ENCODE measurements at regions not wholly inside any gene's neighbourhood (a gene's known extent, or its start where the extent isn't known, plus 50 kb on each side); places are given as distances from the start of the nearest gene placed in this dataset.
A peak's percentile ranks its signal among the peaks of the same experiment; 100 is the strongest.
"Not testable (repeated sequence)": the region's sequence is repeated elsewhere in the genome, so short reads cannot be mapped to it uniquely, and the experiment has no call there.

GRCh38 chr12:89770391-89770790 is 61.8 kb upstream of the ATP2B1 start:
- no peak overlapping the region for H3K9ac ChIP-seq (ENCODE audit: low read depth in 2 of 2, low read length in 2 of 2)
- no peaks in the 10 kb centered on the region for H3K27me3 ChIP-seq
- no peak for DNase-seq
- TF ChIP-seq CTCF (IDR thresholded peaks at IDR 0.05) = no peak
- H3K4me1 ChIP-seq = no peaks in the 10 kb centered on the region
- H3K9me3 ChIP-seq = no peaks in the 10 kb centered on the region
- H3K4me3 ChIP-seq = no peak overlapping the region
- intact Hi-C loops (cut with DNase I) = no loop called here
- no peak overlapping the region for H3K27ac ChIP-seq
- no peaks in the 10 kb centered on the region for H3K36me3 ChIP-seq

GRCh38 chr12:89769483-89769818 is 60.8 kb upstream of the ATP2B1 start:
- no peak overlapping the region for H3K9ac ChIP-seq (ENCODE audit: low read depth in 2 of 2, low read length in 2 of 2)
- TF ChIP-seq CTCF (IDR thresholded peaks at IDR 0.05) = no peak
- no peaks in the 10 kb centered on the region for H3K27me3 ChIP-seq
- peak overlapping the region; percentile 8 for H3K27ac ChIP-seq
- no peak for DNase-seq
- H3K36me3 ChIP-seq = no peaks in the 10 kb centered on the region
- intact Hi-C loops (cut with DNase I) = no loop called here
- H3K9me3 ChIP-seq = no peaks in the 10 kb centered on the region
- no peak overlapping the region for H3K4me3 ChIP-seq
- H3K4me1 ChIP-seq = no peaks in the 10 kb centered on the region

- H3K27ac ChIP-seq = peak overlapping the region; percentile 14
- no peaks in the 10 kb centered on the region for H3K36me3 ChIP-seq
- no peak for TF ChIP-seq CTCF (IDR thresholded peaks at IDR 0.05)
- no peaks in the 10 kb centered on the region for H3K27me3 ChIP-seq
- H3K9ac ChIP-seq (ENCODE audit: low read depth in 2 of 2, low read length in 2 of 2) = no peak overlapping the region
- H3K9me3 ChIP-seq = no peaks in the 10 kb centered on the region
- no peaks in the 10 kb centered on the region for H3K4me1 ChIP-seq
- H3K4me3 ChIP-seq = no peak overlapping the region
- DNase-seq = no peak
- intact Hi-C loops (cut with DNase I) = no loop called here
Observed at GRCh38 chr12:89768586-89769482, 60.2 kb upstream of the ATP2B1 start.

- intact Hi-C loops (cut with DNase I) = no loop called here
- Histone ChIP-seq H3K27me3 (no peaks in the 10 kb centered on the region), H3K9ac (ENCODE audit: low read depth in 2 of 2, low read length in 2 of 2) (no peak overlapping the region), H3K4me3 (no peak overlapping the region), H3K9me3 (no peaks in the 10 kb centered on the region), H3K4me1 (no peaks in the 10 kb centered on the region), H3K36me3 (no peaks in the 10 kb centered on the region), H3K27ac (no peak overlapping the region)
- no peak for TF ChIP-seq CTCF (IDR thresholded peaks at IDR 0.05)
- no peak for DNase-seq
Observed at GRCh38 chr12:89765959-89766824, 57.6 kb upstream of the ATP2B1 start.

GRCh38 chr12:89764164-89764563 is 55.5 kb upstream of the ATP2B1 start:
- intact Hi-C loops (cut with DNase I); H3K27me3 ChIP-seq; H3K4me1 ChIP-seq; H3K9ac ChIP-seq (ENCODE audit: low read depth in 2 of 2, low read length in 2 of 2); H3K4me3 ChIP-seq; H3K36me3 ChIP-seq; DNase-seq; H3K27ac ChIP-seq; H3K9me3 ChIP-seq: not testable (repeated sequence)

All from colonic mucosa (tissue), 4 donors.